A549 (cell line): ENCODE measurements at regions not wholly inside any gene's neighbourhood (a gene's known extent, or its start where the extent isn't known, plus 50 kb on each side); places are given as distances from the start of the nearest gene placed in this dataset.

Experiments used
- ATAC-seq, 2 experiments: fragments of 200-7000 bp in 1 of 2; fragments of >200 bp in 1 of 2; cut with Nextera tagmentation in 1 of 2; cut with Tn5 transposase in 1 of 2; 3 replicates each; pipeline versions ENCODE4 v1.8.0 to v1.9.1; 2018 to 2020; ENCODE audit warnings: mild to moderate bottlenecking in 1 of 2, moderate library complexity in 1 of 2
- CTCF ChIA-PET: fragments of 300-600 bp; sonication (Branson Sonifier 250); formaldehyde crosslinking; extraction: SDS; loops from one replicate; lab custom pipeline; 2021; ENCODE audit warnings: antibody characterized with exemption, inconsistent platforms; lab: Yijun Ruan, JAX
- POLR2A ChIA-PET: fragments of 350-600 bp; formaldehyde crosslinking; extraction: SDS; loops from one replicate; lab custom pipeline; 2021; ENCODE audit warnings: antibody characterized with exemption, inconsistent platforms; lab: Yijun Ruan, JAX
- DNase-seq, 2 experiments: peaks; one replicate each; pipeline versions ENCODE4 v3.0.0 to v3.0.0-alpha.2; 2011 to 2016; ENCODE audit warnings: low read depth in 1 of 2, low spot score in 1 of 2
- FAIRE-seq: peaks from 2 replicates; lab custom pipeline; 2011; peaks lifted over from hg19 to GRCh38; lab: Jason Lieb, UNC
- H3K27ac ChIP-seq, 2 experiments: fragments of >200 bp; sonication (Bioruptor Twin); formaldehyde crosslinking; 3 replicates each; pipeline ENCODE4 v1.5.1; 2016 to 2017
- H3K4me1 ChIP-seq: fragments of >200 bp; sonication (Bioruptor Twin); formaldehyde crosslinking; 3 replicates; pipeline ENCODE4 v1.6.1; 2016
- H3K4me2 ChIP-seq: fragments of >200 bp; sonication (Bioruptor Twin); formaldehyde crosslinking; 3 replicates; pipeline ENCODE4 v1.6.1; 2016
- H3K4me3 ChIP-seq: fragments of >200 bp; sonication (Bioruptor Twin); formaldehyde crosslinking; 3 replicates; pipeline ENCODE4 v1.5.1; 2016
- H3K9me3 ChIP-seq: fragments of >200 bp; sonication (Bioruptor Twin); formaldehyde crosslinking; 3 replicates; pipeline ENCODE4 v1.6.1; 2016
- BHLHE40 ChIP-seq: IDR thresholded peaks from 2 replicates; pipeline ENCODE4 v1.6.1; 2012; ENCODE audit warnings: low read depth, low read length, inconsistent platforms
- CHD2 ChIP-seq: fragments of 150-350 bp; IDR thresholded peaks from 2 replicates; pipeline ENCODE4 v1.6.1; 2014; ENCODE audit warnings: low read length; ENCODE audit not compliant: partially characterized antibody
- E2F6 ChIP-seq: IDR thresholded peaks from 2 replicates; pipeline ENCODE4 v1.6.1; 2012; ENCODE audit warnings: low read depth, borderline replicate concordance
- EHF ChIP-seq: fragments of 250-450 bp; sonication (Bioruptor Pico); IDR thresholded peaks from 2 replicates; pipeline ENCODE4 v1.5.0; 2020; ENCODE audit warnings: mild to moderate bottlenecking
- EHMT2 ChIP-seq: fragments of 200-600 bp; sonication (generic); IDR thresholded peaks from 2 replicates; pipeline ENCODE4 v1.6.1; 2016; ENCODE audit warnings: antibody characterized with exemption, low read depth, mild to moderate bottlenecking, moderate library complexity
- FOSB ChIP-seq: fragments of 250-450 bp; sonication (Bioruptor Pico); IDR thresholded peaks from 2 replicates; pipeline ENCODE4 v1.5.0; 2020; ENCODE audit warnings: mild to moderate bottlenecking, moderate library complexity
- FOSL2 ChIP-seq, 2 experiments: fragments of 450-650 bp in 1 of 2; fragments of >200 bp in 1 of 2; sonication (Bioruptor Twin) in 1 of 2; formaldehyde crosslinking; IDR thresholded peaks; 2 replicates each; pipeline versions ENCODE4 v1.5.0 to v1.6.1; 2016 to 2020; ENCODE audit warnings: mild to moderate bottlenecking in 1 of 2, moderate library complexity in 1 of 2
- FOXS1 ChIP-seq: fragments of 250-450 bp; sonication (Bioruptor Pico); IDR thresholded peaks from 2 replicates; pipeline ENCODE4 v1.5.0; 2020; ENCODE audit warnings: mild to moderate bottlenecking, moderate library complexity
- HEYL ChIP-seq: fragments of 250-450 bp; sonication (Bioruptor Pico); IDR thresholded peaks from 2 replicates; pipeline ENCODE4 v1.8.0; 2021; ENCODE audit warnings: mild to moderate bottlenecking, moderate library complexity
- HOXA7 ChIP-seq: fragments of 250-450 bp; sonication (Bioruptor Pico); IDR thresholded peaks from 2 replicates; pipeline ENCODE4 v1.5.0; 2020; ENCODE audit warnings: mild to moderate bottlenecking, moderate library complexity
- HOXB5 ChIP-seq: fragments of 250-450 bp; sonication (Bioruptor Pico); IDR thresholded peaks from 2 replicates; pipeline ENCODE4 v1.5.0; 2020; ENCODE audit warnings: mild to moderate bottlenecking, moderate library complexity
- JUNB ChIP-seq: fragments of >200 bp; sonication (Bioruptor Twin); formaldehyde crosslinking; IDR thresholded peaks from 2 replicates; pipeline ENCODE4 v1.6.1; 2016
- MAFK ChIP-seq: fragments of 450-650 bp; IDR thresholded peaks from 2 replicates; pipeline ENCODE4 v1.6.1; 2014; ENCODE audit not compliant: partially characterized antibody
- MAX ChIP-seq: IDR thresholded peaks from 2 replicates; pipeline ENCODE4 v1.6.1; 2012
- MAZ ChIP-seq: fragments of 150-350 bp; IDR thresholded peaks from 2 replicates; pipeline ENCODE4 v1.6.1; 2014; ENCODE audit warnings: antibody characterized with exemption, low read depth, low read length, borderline replicate concordance
- PHF8 ChIP-seq: fragments of 200-600 bp; sonication (generic); IDR thresholded peaks from 2 replicates; pipeline ENCODE4 v1.6.1; 2016; ENCODE audit warnings: low read depth, mild to moderate bottlenecking, antibody characterized with exemption, moderate library complexity, borderline replicate concordance
- POLR2AphosphoS2 ChIP-seq: conservative IDR thresholded peaks from 2 replicates; pipeline ENCODE4 v1.6.1; 2012; ENCODE audit warnings: low read length, improper control_type of control experiment, inconsistent platforms
- RAD21 ChIP-seq, 2 experiments: fragments of >200 bp in 1 of 2; sonication (Bioruptor Twin) in 1 of 2; formaldehyde crosslinking in 1 of 2; IDR thresholded peaks in 1 of 2; conservative IDR thresholded peaks in 1 of 2; 2 replicates in 1 of 2; 3 replicates in 1 of 2; pipeline ENCODE4 v1.6.1; 2012 to 2018; ENCODE audit warnings: inconsistent platforms in 1 of 2
- RARB ChIP-seq: fragments of 250-450 bp; sonication (Bioruptor Pico); IDR thresholded peaks from 2 replicates; pipeline ENCODE4 v1.8.0; 2021; ENCODE audit warnings: mild to moderate bottlenecking, moderate library complexity
- RCOR1 ChIP-seq: fragments of 150-350 bp; IDR thresholded peaks from 2 replicates; pipeline ENCODE4 v1.6.1; 2014; ENCODE audit warnings: antibody characterized with exemption, low read length, low read depth
- RFX5 ChIP-seq: fragments of 450-650 bp; IDR thresholded peaks from 2 replicates; pipeline ENCODE4 v1.7.1; 2014; ENCODE audit warnings: antibody characterized with exemption, mild to moderate bottlenecking, moderate library complexity
- RNF2 ChIP-seq: fragments of 200-600 bp; sonication (generic); IDR thresholded peaks from 2 replicates; pipeline ENCODE4 v1.6.1; 2016; ENCODE audit warnings: low read depth, mild to moderate bottlenecking, antibody characterized with exemption, moderate library complexity, borderline replicate concordance
- SMC3 ChIP-seq: fragments of >200 bp; sonication (Bioruptor Twin); formaldehyde crosslinking; IDR thresholded peaks from 3 replicates; pipeline ENCODE4 v1.6.1; 2018; ENCODE audit warnings: inconsistent platforms
- SREBF2 ChIP-seq: fragments of 450-650 bp; IDR thresholded peaks from 2 replicates; pipeline ENCODE4 v1.6.1; 2014; ENCODE audit warnings: mild to moderate bottlenecking, moderate library complexity
- ZFP36 ChIP-seq: fragments of 450-650 bp; IDR thresholded peaks from 2 replicates; pipeline ENCODE4 v1.6.1; 2014; ENCODE audit warnings: borderline replicate concordance; ENCODE audit not compliant: partially characterized antibody
- ZNF302 ChIP-seq: fragments of 250-450 bp; sonication (Bioruptor Pico); IDR thresholded peaks from 2 replicates; pipeline ENCODE4 v1.9.0; 2021; ENCODE audit warnings: inconsistent platforms, mild to moderate bottlenecking, moderate library complexity
- ZSCAN20 ChIP-seq: fragments of 250-450 bp; sonication (Bioruptor Pico); IDR thresholded peaks from 2 replicates; pipeline ENCODE4 v1.8.0; 2022; ENCODE audit warnings: mild to moderate bottlenecking, moderate library complexity
- WGBS: methylation state at CpG from one replicate; pipeline ENCODE4 v1.1.6; 2017; ENCODE audit errors: missing lambda C conversion rate; 5-methylcytosine and 5-hydroxymethylcytosine counted together

- TF ChIP-seq MAX, result no peak
- no peak for TF ChIP-seq SREBF2
- no peak for TF ChIP-seq BHLHE40
- TF ChIP-seq FOSL2 (IDR thresholded peaks at IDR 0.05), result no peak
- no peak for TF ChIP-seq FOSL2 (CRISPR knock-in tag; IDR thresholded peaks at IDR 0.05)
- no peak for TF ChIP-seq MAZ
- TF ChIP-seq SMC3, result no peak
- TF ChIP-seq HEYL (CRISPR knock-in tag), result no peak
- no peak for TF ChIP-seq FOXS1 (CRISPR knock-in tag)
- TF ChIP-seq, all 56 proteins: peak for 0
Observed at GRCh38 chrX:114097427-114097826, 486.5 kb upstream of the HTR2C start (continued).

GRCh38 chrX:114095789-114096188 lies 488.1 kb upstream of the HTR2C start:
- Histone ChIP-seq H3K27ac (no peak overlapping the region), H3K4me2 (no peak overlapping the region), H3K4me3 (no peak overlapping the region), H3K9me3 (no peaks in the 10 kb centered on the region), H3K4me1 (no peaks in the 10 kb centered on the region)
- CTCF ChIA-PET, result no interaction called here
- no peak for TF ChIP-seq RCOR1
- TF ChIP-seq MAFK, result peak; percentile 59
- TF ChIP-seq ZSCAN20 (CRISPR knock-in tag), result no peak
- TF ChIP-seq E2F6, result no peak
- TF ChIP-seq HOXB5 (CRISPR knock-in tag), result no peak
- no peak for TF ChIP-seq JUNB
- ATAC-seq (no peak), DNase-seq (no peak), FAIRE-seq (no peak)
- WGBS, result 22% methylated on average over 3 of the region's 3 CpGs
- POLR2A ChIA-PET, result no interaction called here

- H3K4me3 ChIP-seq, result no peak overlapping the region
- H3K4me1 ChIP-seq, result no peaks in the 10 kb centered on the region
Observed at GRCh38 chrX:114087543-114087942, 496.3 kb upstream of the HTR2C start.

GRCh38 chrX:114077773-114078172 lies 506.1 kb upstream of the HTR2C start:
- no peak overlapping the region for H3K27ac ChIP-seq
- no peak for ATAC-seq
- ChIA-PET POLR2A (no interaction called here), CTCF (interaction anchor here (1.3 kb wide), 1 partner anchor 10 kb away, joined by 3 read pairs; no protein-coding TSS in a partner anchor)
- no peak overlapping the region for H3K4me2 ChIP-seq
- no peaks in the 10 kb centered on the region for H3K4me1 ChIP-seq
- 33% methylated on average over 3 of the region's 3 CpGs for WGBS
- no peak overlapping the region for H3K4me3 ChIP-seq
- no peaks in the 10 kb centered on the region for H3K9me3 ChIP-seq
- no peak for FAIRE-seq
- DNase-seq, result no peak
- TF ChIP-seq FOSB (CRISPR knock-in tag), result no peak
- no peak for TF ChIP-seq JUNB
- no peak for TF ChIP-seq CHD2
- no peak for TF ChIP-seq EHMT2
- TF ChIP-seq PHF8, result no peak

More at GRCh38 chrX:114087543-114087942, 496.3 kb upstream of the HTR2C start:
- FAIRE-seq (no peak), DNase-seq (peak in 1 of 2 experiments; percentile 0), ATAC-seq (no peak)
- no peaks in the 10 kb centered on the region for H3K9me3 ChIP-seq
- H3K4me2 ChIP-seq, result no peak overlapping the region
- TF ChIP-seq RCOR1 (no peak), ZFP36 (no peak), EHF (CRISPR knock-in tag) (no peak), HOXA7 (CRISPR knock-in tag) (no peak), PHF8 (no peak), EHMT2 (no peak), RNF2 (no peak), FOSL2 (IDR thresholded peaks at IDR 0.05) (no peak), FOSL2 (CRISPR knock-in tag; IDR thresholded peaks at IDR 0.05) (no peak), ZNF302 (CRISPR knock-in tag) (no peak), RFX5 (no peak), MAX (no peak), BHLHE40 (no peak), POLR2AphosphoS2 (no peak), RARB (CRISPR knock-in tag) (no peak), MAFK (no peak), RAD21 (conservative IDR thresholded peaks at IDR 0.05 in 1 of 2, IDR thresholded peaks at IDR 0.05 in 1 of 2) (no peak)
- WGBS, result 6% methylated on average over 1 of the region's 1 CpG
- H3K27ac ChIP-seq, result no peak overlapping the region
- CTCF ChIA-PET, result interaction anchor here (1.2 kb wide), 1 partner anchor 9 kb away, joined by 3 read pairs; no protein-coding TSS in a partner anchor
- POLR2A ChIA-PET, result no interaction called here
